ENCODE measurements at regions not wholly inside any gene's neighbourhood (a gene's known extent, or its start where the extent isn't known, plus 50 kb on each side); places are given as distances from the start of the nearest gene placed in this dataset.

DNA sequence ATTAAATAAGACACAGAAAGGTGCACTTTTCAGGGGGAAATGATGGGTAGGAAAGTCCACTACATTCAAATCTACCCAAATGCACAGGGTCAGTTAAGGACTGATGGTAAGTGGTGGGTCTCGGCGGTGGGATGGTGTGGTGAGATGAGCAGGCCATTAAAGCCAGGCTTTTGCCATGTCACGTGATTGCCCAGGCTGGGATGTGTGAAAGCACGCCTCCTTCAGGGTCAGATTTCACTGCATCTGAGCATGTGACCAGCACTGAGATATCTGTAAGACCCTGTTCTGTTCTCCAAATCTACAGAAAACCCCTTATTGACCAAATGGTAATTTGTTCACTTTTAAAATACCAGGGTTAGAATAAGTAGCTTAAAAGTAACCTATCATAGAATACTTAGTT lies 301.5 kb downstream of the MEX3B start:
- TF ChIP-seq, protein P1, sequence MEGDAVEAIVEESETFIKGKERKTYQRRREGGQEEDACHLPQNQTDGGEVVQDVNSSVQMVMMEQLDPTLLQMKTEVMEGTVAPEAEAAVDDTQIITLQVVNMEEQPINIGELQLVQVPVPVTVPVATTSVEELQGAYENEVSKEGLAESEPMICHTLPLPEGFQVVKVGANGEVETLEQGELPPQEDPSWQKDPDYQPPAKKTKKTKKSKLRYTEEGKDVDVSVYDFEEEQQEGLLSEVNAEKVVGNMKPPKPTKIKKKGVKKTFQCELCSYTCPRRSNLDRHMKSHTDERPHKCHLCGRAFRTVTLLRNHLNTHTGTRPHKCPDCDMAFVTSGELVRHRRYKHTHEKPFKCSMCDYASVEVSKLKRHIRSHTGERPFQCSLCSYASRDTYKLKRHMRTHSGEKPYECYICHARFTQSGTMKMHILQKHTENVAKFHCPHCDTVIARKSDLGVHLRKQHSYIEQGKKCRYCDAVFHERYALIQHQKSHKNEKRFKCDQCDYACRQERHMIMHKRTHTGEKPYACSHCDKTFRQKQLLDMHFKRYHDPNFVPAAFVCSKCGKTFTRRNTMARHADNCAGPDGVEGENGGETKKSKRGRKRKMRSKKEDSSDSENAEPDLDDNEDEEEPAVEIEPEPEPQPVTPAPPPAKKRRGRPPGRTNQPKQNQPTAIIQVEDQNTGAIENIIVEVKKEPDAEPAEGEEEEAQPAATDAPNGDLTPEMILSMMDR (IDR thresholded peaks at IDR 0.05), result no peak
- TF ChIP-seq POLR2A (IDR thresholded peaks at IDR 0.05), result no peak
